ENCODE measurements at regions not wholly inside any gene's neighbourhood (a gene's known extent, or its start where the extent isn't known, plus 50 kb on each side); places are given as distances from the start of the nearest gene placed in this dataset.

- H3K18ac ChIP-seq (ENCODE audit: insufficient read length, low read depth, low read length) = no peak overlapping the region
- H2BK5ac ChIP-seq (ENCODE audit: insufficient read length, low read length) = no peak overlapping the region
- H4K91ac ChIP-seq (ENCODE audit: insufficient read length, low read depth, low read length) = no peak overlapping the region
- H3K79me1 ChIP-seq (ENCODE audit: insufficient read depth, low read depth, low read length, poor library complexity, severe bottlenecking) = no peaks in the 10 kb centered on the region
- no peak overlapping the region for H4K5ac ChIP-seq (ENCODE audit: insufficient read length, low read depth, low read length)
- H3K14ac ChIP-seq (ENCODE audit: insufficient read depth, low read length) = no peak overlapping the region
- H3K4me3 Mint-ChIP-seq = no peak overlapping the region
- no peaks in the 10 kb centered on the region for H3K23me2 ChIP-seq (ENCODE audit: insufficient read length, low read depth, low read length, poor library complexity, severe bottlenecking)
- no peak overlapping the region for H3K56ac ChIP-seq (ENCODE audit: insufficient read length, low read depth, low read length)
- DNase-seq = no peak
- no peak overlapping the region for H4K8ac ChIP-seq (replicated peaks; ENCODE audit: insufficient read length, low read depth, low read length)
- no peaks in the 10 kb centered on the region for H4K20me1 ChIP-seq (ENCODE audit: control insufficient read depth, insufficient read depth, insufficient read length)
- no peak overlapping the region for H2BK20ac ChIP-seq (ENCODE audit: low read depth, low read length, poor library complexity, severe bottlenecking)
- H2AK5ac ChIP-seq (ENCODE audit: insufficient read length, low read length) = no peak overlapping the region
- no peak overlapping the region for H2BK15ac ChIP-seq (ENCODE audit: low read depth, low read length)
- H3K79me2 ChIP-seq (ENCODE audit: insufficient read depth, low read length) = no peaks in the 10 kb centered on the region
- no peak overlapping the region for H3K9ac ChIP-seq (ENCODE audit: extremely low read depth, insufficient read length, low read length)
- H2AFZ ChIP-seq (ENCODE audit: low read length) = no peak overlapping the region
- no peak overlapping the region for H3K27ac ChIP-seq (ENCODE audit: insufficient read length, low read depth, low read length)
- no peak overlapping the region for H3K4ac ChIP-seq (ENCODE audit: low read depth, low read length)
- no peak overlapping the region for H3K23ac ChIP-seq (ENCODE audit: insufficient read length, low read depth, low read length)
- no peak overlapping the region for H3K27ac Mint-ChIP-seq
- no peak overlapping the region for H3K4me2 ChIP-seq (ENCODE audit: insufficient read depth, insufficient read length, low read length)
- no CpG with 5 or more reads among the region's 4 CpGs for WGBS (ENCODE audit: extremely low coverage, insufficient read length, low lambda C conversion rate)
- no peak overlapping the region for H2BK12ac ChIP-seq (ENCODE audit: insufficient read length, low read depth, low read length)
- H3K4me1 Mint-ChIP-seq = peaks cover 3 to 6% of the 10 kb centered on the region in 2 experiments; a peak in 3 of 4 replicates
- no peaks in the 10 kb centered on the region for H3K27me3 ChIP-seq (ENCODE audit: insufficient read depth, low read length)
- no peaks in the 10 kb centered on the region for H3K9me3 Mint-ChIP-seq
- no peaks in the 10 kb centered on the region; the same call in 1 of the 2 replicates for H3K27me3 Mint-ChIP-seq (ENCODE audit: low read depth)
- H3K9me3 ChIP-seq (ENCODE audit: control insufficient read depth, low read depth, low read length) = no peaks in the 10 kb centered on the region
- H3K4me1 ChIP-seq (ENCODE audit: insufficient read depth, low read length) = no peaks in the 10 kb centered on the region
- no peak overlapping the region for H2BK120ac ChIP-seq (ENCODE audit: low read depth, low read length, poor library complexity, severe bottlenecking)
- no peaks in the 10 kb centered on the region for H3K36me3 Mint-ChIP-seq (ENCODE audit: insufficient read depth in 1 of 3, low read depth in 3 of 3)
- H3T11ph ChIP-seq (ENCODE audit: low read length) = no peak overlapping the region
- TF ChIP-seq, protein P1, sequence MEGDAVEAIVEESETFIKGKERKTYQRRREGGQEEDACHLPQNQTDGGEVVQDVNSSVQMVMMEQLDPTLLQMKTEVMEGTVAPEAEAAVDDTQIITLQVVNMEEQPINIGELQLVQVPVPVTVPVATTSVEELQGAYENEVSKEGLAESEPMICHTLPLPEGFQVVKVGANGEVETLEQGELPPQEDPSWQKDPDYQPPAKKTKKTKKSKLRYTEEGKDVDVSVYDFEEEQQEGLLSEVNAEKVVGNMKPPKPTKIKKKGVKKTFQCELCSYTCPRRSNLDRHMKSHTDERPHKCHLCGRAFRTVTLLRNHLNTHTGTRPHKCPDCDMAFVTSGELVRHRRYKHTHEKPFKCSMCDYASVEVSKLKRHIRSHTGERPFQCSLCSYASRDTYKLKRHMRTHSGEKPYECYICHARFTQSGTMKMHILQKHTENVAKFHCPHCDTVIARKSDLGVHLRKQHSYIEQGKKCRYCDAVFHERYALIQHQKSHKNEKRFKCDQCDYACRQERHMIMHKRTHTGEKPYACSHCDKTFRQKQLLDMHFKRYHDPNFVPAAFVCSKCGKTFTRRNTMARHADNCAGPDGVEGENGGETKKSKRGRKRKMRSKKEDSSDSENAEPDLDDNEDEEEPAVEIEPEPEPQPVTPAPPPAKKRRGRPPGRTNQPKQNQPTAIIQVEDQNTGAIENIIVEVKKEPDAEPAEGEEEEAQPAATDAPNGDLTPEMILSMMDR (conservative IDR thresholded peaks at IDR 0.05) = no peak
Observed at GRCh38 chr13:22226086-22226485, 555.2 kb downstream of the FGF9 start.
